GM12878 (cell line): ENCODE measurements at regions not wholly inside any gene's neighbourhood (a gene's known extent, or its start where the extent isn't known, plus 50 kb on each side); places are given as distances from the start of the nearest gene placed in this dataset.

Source experiments
- ATAC-seq: fragments of 200-7000 bp; cut with Tn5 transposase; 3 replicates; pipeline ENCODE4 v1.9.1; 2020; ENCODE audit warnings: mild to moderate bottlenecking, moderate library complexity
- BruUV-seq: library from RNA; stranded (reverse); fragments of 400-500 nt; replicated peaks from 2 replicates; lab custom pipeline; 2021; lab: Mats Ljungman, UMichigan
- CTCF ChIA-PET: fragments of 300-600 bp; sonication (Branson Sonifier 250); formaldehyde crosslinking; extraction: SDS; loops from one replicate; lab custom pipeline; 2021; ENCODE audit warnings: inconsistent platforms; lab: Yijun Ruan, JAX
- POLR2A ChIA-PET: fragments of 350-600 bp; formaldehyde crosslinking; extraction: SDS; loops from one replicate; lab custom pipeline; 2021; ENCODE audit warnings: inconsistent platforms; lab: Charles Lee
- RAD21 ChIA-PET: fragments of 300-600 bp; sonication (Branson Sonifier 250); formaldehyde crosslinking; loops from one replicate; lab custom pipeline; 2023; ENCODE audit warnings: antibody characterized with exemption; ENCODE audit not compliant: unreplicated experiment; lab: Charles Lee
- SMC1A ChIA-PET: fragments of 300-600 bp; sonication (Branson Sonifier 250); formaldehyde crosslinking; loops from one replicate; lab custom pipeline; 2023; ENCODE audit not compliant: unreplicated experiment, uncharacterized antibody; lab: Charles Lee
- DNase-seq: peaks from one replicate; pipeline ENCODE4 v3.0.0-alpha.2; 2011; ENCODE audit warnings: low read depth, low spot score
- FAIRE-seq: peaks from 3 replicates; lab custom pipeline; 2011; peaks lifted over from hg19 to GRCh38; lab: Jason Lieb, UNC
- H2AFZ ChIP-seq: 2 replicates; pipeline ENCODE4 v1.6.0; 2011; ENCODE audit warnings: low read depth, low read length, control low read depth; ENCODE audit not compliant: control insufficient read depth
- H3K27ac ChIP-seq: 2 replicates; pipeline ENCODE4 v1.5.1; 2011; ENCODE audit warnings: control low read depth; ENCODE audit not compliant: control insufficient read depth, insufficient read depth
- H3K27me3 ChIP-seq, 2 experiments: replicated peaks in 1 of 2; 2 replicates each; pipeline versions ENCODE4 v1.6.0 to v1.6.1; 2011; ENCODE audit warnings: low read length in 1 of 2; ENCODE audit not compliant: control insufficient read depth in 2 of 2, insufficient read depth in 2 of 2
- H3K36me3 ChIP-seq, 2 experiments: 2 replicates each; pipeline ENCODE4 v1.5.1; 2011; ENCODE audit warnings: low read length in 1 of 2; ENCODE audit not compliant: control insufficient read depth in 2 of 2, insufficient read depth in 2 of 2
- H3K4me1 ChIP-seq: 2 replicates; pipeline ENCODE4 v1.6.1; 2011; ENCODE audit warnings: mild to moderate bottlenecking, low read length, moderate library complexity, mixed read lengths; ENCODE audit not compliant: control insufficient read depth, insufficient read depth
- H3K4me2 ChIP-seq: 2 replicates; pipeline ENCODE4 v1.6.0; 2011; ENCODE audit warnings: control low read depth; ENCODE audit not compliant: control insufficient read depth, insufficient read depth
- H3K4me3 ChIP-seq: fragments of 200-600 bp; sonication (generic); 2 replicates; pipeline ENCODE4 v1.5.1; 2016
- H3K79me2 ChIP-seq: 2 replicates; pipeline ENCODE4 v1.6.0; 2011; ENCODE audit warnings: low read length; ENCODE audit not compliant: control insufficient read depth, insufficient read depth
- H3K9ac ChIP-seq: 2 replicates; pipeline ENCODE4 v1.8.0; 2011; ENCODE audit warnings: low read length, control low read depth, mixed read lengths; ENCODE audit not compliant: control insufficient read depth, insufficient read depth
- H3K9me3 ChIP-seq: replicated peaks from 3 replicates; pipeline ENCODE4 v1.5.1; 2011; ENCODE audit warnings: mild to moderate bottlenecking, low read length; ENCODE audit not compliant: control insufficient read depth, insufficient read depth
- H4K20me1 ChIP-seq: 2 replicates; pipeline ENCODE4 v1.6.0; 2011; ENCODE audit not compliant: control insufficient read depth, insufficient read depth
- BACH1 ChIP-seq: fragments of 450-650 bp; IDR thresholded peaks from 2 replicates; pipeline ENCODE4 v1.6.1; 2017; ENCODE audit warnings: mild to moderate bottlenecking, borderline replicate concordance
- EED ChIP-seq: sonication (generic); IDR thresholded peaks from 2 replicates; pipeline ENCODE4 v1.6.1; 2016; ENCODE audit warnings: antibody characterized with exemption, low read depth
- MTA3 ChIP-seq: IDR thresholded peaks from 2 replicates; pipeline ENCODE4 v1.6.1; 2012; ENCODE audit warnings: low read length, inconsistent platforms, borderline replicate concordance
- NR2F1 ChIP-seq: fragments of 450-650 bp; conservative IDR thresholded peaks from 2 replicates; pipeline ENCODE4 v1.6.1; 2017; ENCODE audit warnings: mild to moderate bottlenecking
- SREBF2 ChIP-seq: IDR thresholded peaks from 2 replicates; pipeline ENCODE4 v1.6.1; 2012; ENCODE audit warnings: mild to moderate bottlenecking, low read length
- TBL1XR1 ChIP-seq: IDR thresholded peaks from 2 replicates; pipeline ENCODE4 v1.6.1; 2012; ENCODE audit warnings: low read depth, low read length, improper control_type of control experiment
- TCF3 ChIP-seq: IDR thresholded peaks from 2 replicates; pipeline ENCODE4 v1.6.1; 2012; ENCODE audit warnings: low read depth, mild to moderate bottlenecking, low read length, borderline replicate concordance; ENCODE audit not compliant: insufficient read depth
- ZZZ3 ChIP-seq: IDR thresholded peaks from 2 replicates; pipeline ENCODE4 v1.6.1; 2011; ENCODE audit warnings: low read depth; ENCODE audit not compliant: control insufficient read depth, insufficient read length
- in situ Hi-C: fragments of 300-500 bp; cut with MboI; formaldehyde crosslinking; loops from 9 replicates; pipeline ENCODE4 v1.14.3; 2018; ENCODE audit warnings: mixed read lengths
- intact Hi-C: fragments of 100-400 bp; cut with micrococcal nuclease; formaldehyde crosslinking; loops from one replicate; pipeline ENCODE4 v1.14.2; 2022; ENCODE audit not compliant: unreplicated experiment
- TF ChIP-seq, protein P1 (sequence below): fragments of 450-650 bp; IDR thresholded peaks from 2 replicates; pipeline ENCODE4 v1.6.1; 2018; ENCODE audit warnings: mild to moderate bottlenecking, low read depth, moderate library complexity; ENCODE audit not compliant: partially characterized antibody

DNA sequence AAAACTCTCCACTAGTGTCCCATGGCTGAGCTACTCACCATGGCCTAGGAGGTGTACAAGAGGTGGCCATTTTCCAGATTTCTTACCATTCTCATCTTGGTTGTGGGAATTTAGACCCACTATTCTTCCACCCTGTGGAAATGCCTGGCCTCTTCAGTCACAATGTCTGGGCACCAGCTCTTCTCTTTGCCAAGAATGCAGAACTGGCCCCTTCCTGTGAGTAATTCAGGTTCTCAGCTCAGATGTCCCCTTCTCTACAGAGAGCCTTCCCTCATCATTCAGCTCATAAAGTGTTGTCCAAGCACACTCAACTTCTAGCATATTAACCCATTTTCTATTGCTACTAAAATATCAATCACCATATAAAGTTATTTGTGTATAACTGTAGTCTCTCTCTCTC is 575.5 kb upstream of the KCNMB2 start:
- Histone ChIP-seq H3K36me3 (no peaks in the 10 kb centered on the region), H3K4me3 (no peak overlapping the region), H3K4me2 (no peak overlapping the region), H3K79me2 (no peaks in the 10 kb centered on the region), H3K27ac (no peak overlapping the region), H3K9me3 (no peaks in the 10 kb centered on the region), H3K4me1 (no peaks in the 10 kb centered on the region), H4K20me1 (no peaks in the 10 kb centered on the region), H2AFZ (no peak overlapping the region), H3K9ac (no peak overlapping the region), H3K27me3 (no peaks in the 10 kb centered on the region; a peak in 1 of 4 replicates)
- no peak for FAIRE-seq
- no peak for DNase-seq
- ATAC-seq, result no peak
- in situ Hi-C loops, result no loop called here
- CTCF ChIA-PET, result interaction anchor here (1.5 kb wide), 1 partner anchor 12 kb away, joined by 3 read pairs; no protein-coding TSS in a partner anchor
- intact Hi-C loops, result no loop called here
- RAD21 ChIA-PET, result no interaction called here
- SMC1A ChIA-PET, result interaction anchor here (1.1 kb wide), 2 partner anchors 10 to 11 kb away, joined by 3 read pairs; no protein-coding TSS in a partner anchor
- no peak for TF ChIP-seq ZZZ3
- no peak for TF ChIP-seq NR2F1
- TF ChIP-seq TBL1XR1, result no peak
- TF ChIP-seq SREBF2, result no peak
- no peak for TF ChIP-seq BACH1
- TF ChIP-seq, protein P1, sequence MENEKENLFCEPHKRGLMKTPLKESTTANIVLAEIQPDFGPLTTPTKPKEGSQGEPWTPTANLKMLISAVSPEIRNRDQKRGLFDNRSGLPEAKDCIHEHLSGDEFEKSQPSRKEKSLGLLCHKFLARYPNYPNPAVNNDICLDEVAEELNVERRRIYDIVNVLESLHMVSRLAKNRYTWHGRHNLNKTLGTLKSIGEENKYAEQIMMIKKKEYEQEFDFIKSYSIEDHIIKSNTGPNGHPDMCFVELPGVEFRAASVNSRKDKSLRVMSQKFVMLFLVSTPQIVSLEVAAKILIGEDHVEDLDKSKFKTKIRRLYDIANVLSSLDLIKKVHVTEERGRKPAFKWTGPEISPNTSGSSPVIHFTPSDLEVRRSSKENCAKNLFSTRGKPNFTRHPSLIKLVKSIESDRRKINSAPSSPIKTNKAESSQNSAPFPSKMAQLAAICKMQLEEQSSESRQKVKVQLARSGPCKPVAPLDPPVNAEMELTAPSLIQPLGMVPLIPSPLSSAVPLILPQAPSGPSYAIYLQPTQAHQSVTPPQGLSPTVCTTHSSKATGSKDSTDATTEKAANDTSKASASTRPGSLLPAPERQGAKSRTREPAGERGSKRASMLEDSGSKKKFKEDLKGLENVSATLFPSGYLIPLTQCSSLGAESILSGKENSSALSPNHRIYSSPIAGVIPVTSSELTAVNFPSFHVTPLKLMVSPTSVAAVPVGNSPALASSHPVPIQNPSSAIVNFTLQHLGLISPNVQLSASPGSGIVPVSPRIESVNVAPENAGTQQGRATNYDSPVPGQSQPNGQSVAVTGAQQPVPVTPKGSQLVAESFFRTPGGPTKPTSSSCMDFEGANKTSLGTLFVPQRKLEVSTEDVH, result no peak
- TF ChIP-seq MTA3, result no peak
- TF ChIP-seq TCF3, result no peak
- TF ChIP-seq EED, result no peak
- no TSS peak for BruUV-seq
- POLR2A ChIA-PET, result interaction anchor here (0.6 to 1.0 kb wide), 2 partner anchors 15 to 768 kb away, joined by 3 read pairs; no protein-coding TSS in a partner anchor
